Neuron (in vitro differentiated cells): ENCODE measurements at regions not wholly inside any gene's neighbourhood (a gene's known extent, or its start where the extent isn't known, plus 50 kb on each side); places are given as distances from the start of the nearest gene placed in this dataset.
"Not testable (repeated sequence)": the region's sequence is repeated elsewhere in the genome, so short reads cannot be mapped to it uniquely, and the experiment has no call there.

Experiments used
- H2AFZ ChIP-seq: one replicate; pipeline ENCODE4 v1.6.1; 2013; ENCODE audit warnings: low read depth, mild to moderate bottlenecking, inconsistent platforms, low read length, moderate library complexity
- H3K27me3 ChIP-seq: one replicate; pipeline ENCODE4 v1.6.1; 2013; ENCODE audit warnings: low read length; ENCODE audit not compliant: insufficient read depth
- H3K36me3 ChIP-seq: one replicate; pipeline ENCODE4 v1.6.1; 2013; ENCODE audit warnings: low read length; ENCODE audit not compliant: insufficient read depth
- H3K4me1 ChIP-seq: one replicate; pipeline ENCODE4 v1.6.1; 2013; ENCODE audit warnings: low read length; ENCODE audit not compliant: insufficient read depth
- H3K4me3 ChIP-seq: 2 replicates; pipeline ENCODE4 v1.5.1; 2013; ENCODE audit warnings: mild to moderate bottlenecking, low read length, moderate library complexity
- H3K9me3 ChIP-seq: one replicate; pipeline ENCODE4 v1.6.1; 2013; ENCODE audit warnings: low read length

DNA sequence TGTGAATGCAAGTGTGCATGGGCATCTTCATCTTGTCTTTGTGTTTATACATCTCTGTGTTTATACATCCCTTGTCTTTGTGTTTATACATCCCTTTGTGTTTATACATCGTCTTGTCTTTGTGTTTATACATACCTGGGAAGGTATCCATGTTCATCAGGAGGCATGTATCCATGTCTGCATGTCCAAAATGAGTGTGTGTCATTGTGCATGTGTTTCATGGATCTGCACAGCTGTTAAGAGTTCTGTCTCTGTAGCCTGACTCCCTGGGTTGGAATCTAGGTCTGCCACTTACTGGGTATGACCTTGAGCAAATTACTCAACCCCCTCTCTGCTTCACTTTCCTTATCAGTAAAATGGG lies 50.1 kb upstream of the SIRPA start:
- Histone ChIP-seq H3K27me3 (peaks cover 27% of the 10 kb centered on the region), H3K4me1 (no peaks in the 10 kb centered on the region), H3K9me3 (peaks cover 2% of the 10 kb centered on the region), H2AFZ (no peak overlapping the region), H3K36me3 (no peaks in the 10 kb centered on the region), H3K4me3 (no peak overlapping the region)

DNA sequence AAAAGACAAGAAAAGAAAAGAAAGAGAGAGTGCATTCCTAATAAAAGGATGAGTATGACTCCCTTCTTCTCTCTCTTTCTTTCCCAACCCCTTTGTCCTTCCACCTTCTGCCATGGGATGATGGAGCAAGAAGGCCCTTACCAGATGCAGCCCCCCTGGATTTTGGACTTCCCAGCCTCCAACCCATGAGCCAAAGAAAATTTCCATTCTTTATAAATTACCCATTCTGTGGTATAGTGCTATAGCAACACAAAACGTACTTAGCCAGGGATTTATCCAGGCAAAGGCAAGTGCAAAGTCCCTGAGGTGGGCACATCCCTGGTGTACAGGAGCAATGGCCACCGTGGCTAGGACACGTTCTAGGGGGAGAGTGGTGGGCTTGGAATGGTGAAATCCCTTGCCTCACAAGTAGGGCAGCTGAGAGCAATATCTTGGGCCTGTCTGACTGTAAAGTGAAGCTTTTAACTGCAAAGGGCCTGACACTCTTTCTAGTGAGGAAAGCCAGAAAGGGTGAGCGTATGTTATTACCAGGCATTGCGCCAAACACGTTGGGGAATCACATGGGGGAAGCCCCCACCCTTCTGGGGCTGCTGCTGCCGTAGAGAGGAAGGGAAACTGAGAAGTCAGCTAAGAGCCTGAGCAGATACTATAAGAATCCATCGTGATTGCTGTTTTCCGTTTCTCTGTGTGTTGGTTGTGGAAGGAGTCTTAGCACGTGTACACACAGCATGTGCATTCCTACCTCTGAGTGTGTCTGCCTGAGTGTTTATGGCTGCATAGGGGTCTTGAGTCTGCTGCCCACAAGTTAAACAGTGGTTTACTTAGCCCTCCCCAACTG lies 50.7 kb upstream of the SIRPA start:
- Histone ChIP-seq H3K36me3 (no peaks in the 10 kb centered on the region), H3K4me3 (no peak overlapping the region), H3K27me3 (peaks cover 27% of the 10 kb centered on the region), H2AFZ (no peak overlapping the region), H3K4me1 (no peaks in the 10 kb centered on the region), H3K9me3 (peaks cover 2% of the 10 kb centered on the region)

DNA sequence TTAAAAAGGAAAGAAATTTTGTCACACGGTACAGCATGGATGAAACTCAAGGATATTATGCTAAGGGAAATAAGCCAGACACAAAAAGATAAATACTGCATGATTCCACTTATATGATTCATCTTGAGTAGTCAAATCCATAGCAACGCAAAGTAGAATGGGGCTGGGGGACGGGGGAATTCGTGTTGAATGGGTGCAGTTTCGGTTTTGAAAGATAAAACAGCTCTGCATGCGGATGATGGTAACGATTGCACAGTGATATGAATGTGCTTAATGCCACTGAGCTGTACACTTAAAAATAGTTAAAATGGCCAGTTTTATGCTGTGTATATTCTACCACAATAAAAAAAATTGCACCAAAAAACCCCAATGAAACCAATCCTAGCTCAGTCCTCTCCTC lies 52.9 kb upstream of the SIRPA start:
- H3K4me1 ChIP-seq: peaks cover 12% of the 10 kb centered on the region
- H3K36me3 ChIP-seq: no peaks in the 10 kb centered on the region

DNA sequence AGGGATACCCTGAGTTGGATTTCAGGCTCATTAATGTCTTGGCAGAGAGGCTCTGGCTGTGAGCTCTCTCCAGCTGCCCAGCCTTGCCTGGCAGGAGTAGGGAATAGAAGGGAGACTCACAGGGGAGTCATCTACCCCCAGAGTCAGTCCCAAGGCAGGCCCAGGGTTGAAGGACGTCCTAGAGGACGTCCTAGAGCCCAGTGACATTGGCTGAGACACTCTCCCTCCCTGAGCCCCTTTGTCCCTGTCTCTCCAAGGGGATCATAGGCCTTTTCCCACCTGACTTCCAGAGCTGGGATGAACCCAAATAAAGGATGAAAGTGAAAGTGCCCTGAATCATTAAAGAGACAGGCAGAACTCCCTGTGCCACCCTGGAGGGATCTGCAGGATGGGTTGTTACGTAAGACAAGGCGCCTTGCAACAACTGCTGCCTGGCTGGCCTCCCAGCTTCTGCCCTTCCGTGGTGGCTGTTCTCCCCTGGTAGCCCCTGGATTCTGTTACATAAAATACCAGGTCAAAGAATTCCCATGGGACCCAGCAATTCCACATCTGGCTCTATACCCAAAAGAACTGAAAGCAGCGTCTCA lies 53.6 kb upstream of the SIRPA start:
- Histone ChIP-seq H3K36me3 (no peaks in the 10 kb centered on the region), H3K9me3 (peaks cover 2% of the 10 kb centered on the region), H3K27me3 (peaks cover 34% of the 10 kb centered on the region), H3K4me1 (peaks cover 12% of the 10 kb centered on the region), H2AFZ (no peak overlapping the region), H3K4me3 (no peak overlapping the region)

More for the DNA sequence above, 52.9 kb upstream of the SIRPA start:
- Histone ChIP-seq H2AFZ (no peak overlapping the region), H3K27me3 (peaks cover 31% of the 10 kb centered on the region), H3K9me3 (peaks cover 2% of the 10 kb centered on the region), H3K4me3 (no peak overlapping the region)

DNA sequence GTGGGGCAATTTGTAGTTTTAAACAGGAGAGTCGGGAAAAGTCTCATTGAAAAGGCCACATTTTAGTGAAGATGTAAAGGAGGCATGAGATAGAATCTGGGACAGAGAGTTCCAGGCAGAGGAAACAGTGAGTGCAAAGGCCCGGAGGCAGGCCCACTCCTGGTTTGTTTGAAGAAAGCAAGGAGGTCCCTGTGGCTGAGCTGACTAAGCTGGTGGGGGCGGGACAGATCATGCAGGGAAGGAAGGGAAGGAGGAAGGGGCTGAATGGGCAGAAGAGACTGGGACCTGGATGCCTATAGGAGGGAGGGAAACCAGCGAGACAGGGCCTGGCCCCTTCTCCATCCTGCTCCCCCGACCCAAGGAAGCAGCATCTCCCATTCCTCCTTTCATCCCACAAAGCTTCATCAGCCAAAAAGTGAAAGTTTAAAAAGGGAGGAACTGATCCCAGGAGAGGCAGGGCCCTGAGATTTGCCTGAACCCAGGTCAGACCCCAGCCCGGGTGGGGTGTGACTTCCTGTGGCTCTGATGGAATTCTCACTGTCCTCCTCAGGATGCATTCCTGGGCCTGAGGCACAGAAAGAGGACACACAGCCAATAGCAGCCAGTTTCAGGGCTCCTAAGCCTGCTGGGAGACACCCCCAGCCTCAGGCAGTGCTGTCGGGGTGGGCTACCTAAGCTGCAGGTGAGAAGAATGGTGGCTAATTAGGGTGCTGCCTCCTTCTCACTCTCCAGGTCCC lies 54.2 kb upstream of the SIRPA start:
- H3K4me1 ChIP-seq: peaks cover 12% of the 10 kb centered on the region
- H3K9me3 ChIP-seq: peaks cover 2% of the 10 kb centered on the region
- no peak overlapping the region for H2AFZ ChIP-seq
- H3K36me3 ChIP-seq: no peaks in the 10 kb centered on the region
- no peak overlapping the region for H3K4me3 ChIP-seq
- H3K27me3 ChIP-seq: peaks cover 40% of the 10 kb centered on the region

DNA sequence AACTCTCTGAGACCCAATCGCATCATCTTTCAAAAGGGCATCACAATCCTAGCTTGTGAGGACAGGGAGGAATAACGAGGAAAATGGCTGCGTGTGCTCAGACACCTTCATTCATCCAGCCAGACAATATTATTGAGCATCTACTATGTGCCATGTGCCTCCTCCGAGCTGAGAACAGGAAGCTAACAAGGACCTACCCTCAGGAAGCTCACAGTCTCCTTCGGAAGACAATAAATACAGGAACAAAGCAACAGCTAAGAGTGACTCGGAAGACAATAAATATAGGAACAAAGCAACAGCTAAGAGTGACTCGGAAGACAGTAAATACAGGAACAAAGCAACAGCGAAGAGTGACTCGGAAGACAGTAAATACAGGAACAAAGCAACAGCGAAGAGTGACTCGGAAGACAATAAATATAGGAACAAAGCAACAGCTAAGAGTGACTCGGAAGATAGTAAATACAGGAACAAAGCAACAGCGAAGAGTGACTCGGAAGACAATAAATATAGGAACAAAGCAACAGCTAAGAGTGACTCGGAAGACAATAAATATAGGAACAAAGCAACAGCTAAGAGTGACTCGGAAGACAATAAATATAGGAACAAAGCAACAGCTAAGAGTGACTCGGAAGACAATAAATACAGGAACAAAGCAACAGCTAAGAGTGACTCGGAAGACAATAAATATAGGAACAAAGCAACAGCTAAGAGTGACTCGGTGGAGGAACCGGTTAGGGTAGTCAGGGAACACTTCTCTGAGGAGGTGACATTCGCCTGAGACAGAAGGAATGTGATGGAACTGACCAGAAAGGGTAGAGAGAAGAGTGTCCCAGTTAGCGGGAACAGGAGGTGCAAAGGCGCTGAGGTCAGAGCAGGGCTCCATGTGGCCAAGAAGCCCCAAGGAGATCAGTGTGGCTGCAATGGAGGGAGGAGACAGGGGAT lies 55.6 kb upstream of the SIRPA start:
- H3K4me3 ChIP-seq, H3K9me3 ChIP-seq, H3K36me3 ChIP-seq, H2AFZ ChIP-seq: not testable (repeated sequence)
- Histone ChIP-seq H3K4me1 (peaks cover 12% of the 10 kb centered on the region), H3K27me3 (peaks cover 47% of the 10 kb centered on the region)

DNA sequence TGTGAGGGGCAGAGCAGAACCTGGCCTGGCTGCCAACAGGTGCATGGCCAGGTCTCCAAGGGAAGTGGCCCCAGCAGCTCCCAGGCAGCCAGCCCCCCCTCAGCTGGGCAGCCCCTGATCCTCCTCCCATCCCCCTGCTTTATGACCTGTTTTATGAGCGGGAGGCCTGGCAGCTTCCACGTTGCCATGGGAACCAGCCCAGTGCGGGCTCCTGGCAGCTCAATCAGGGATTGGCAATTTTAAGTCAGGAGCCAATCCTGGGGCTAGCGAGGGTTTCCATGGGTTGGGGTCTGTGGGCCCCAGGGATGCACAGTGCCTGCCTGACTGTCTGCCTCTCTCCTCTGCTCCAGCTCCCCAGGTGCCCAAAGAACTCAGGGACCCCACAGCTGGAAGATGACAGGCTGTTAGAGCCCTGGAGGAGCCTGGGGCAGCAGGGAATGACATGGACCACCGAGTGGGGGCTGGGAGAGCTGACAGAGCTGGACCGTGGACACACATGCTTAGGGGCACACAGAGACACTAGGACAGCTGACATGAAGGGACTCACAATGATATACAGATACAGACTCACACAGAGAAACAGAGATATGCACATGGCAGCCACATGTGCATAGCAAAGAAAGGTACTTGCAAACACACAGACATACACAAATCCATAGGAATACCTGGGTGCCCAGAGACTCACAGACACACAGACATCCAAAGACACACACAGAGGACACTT lies 56.5 kb upstream of the SIRPA start:
- peaks cover 2% of the 10 kb centered on the region for H3K9me3 ChIP-seq
- H3K36me3 ChIP-seq: no peaks in the 10 kb centered on the region
- peaks cover 12% of the 10 kb centered on the region for H3K4me1 ChIP-seq
- H3K4me3 ChIP-seq: no peak overlapping the region
- peaks cover 55% of the 10 kb centered on the region for H3K27me3 ChIP-seq
- no peak overlapping the region for H2AFZ ChIP-seq

DNA sequence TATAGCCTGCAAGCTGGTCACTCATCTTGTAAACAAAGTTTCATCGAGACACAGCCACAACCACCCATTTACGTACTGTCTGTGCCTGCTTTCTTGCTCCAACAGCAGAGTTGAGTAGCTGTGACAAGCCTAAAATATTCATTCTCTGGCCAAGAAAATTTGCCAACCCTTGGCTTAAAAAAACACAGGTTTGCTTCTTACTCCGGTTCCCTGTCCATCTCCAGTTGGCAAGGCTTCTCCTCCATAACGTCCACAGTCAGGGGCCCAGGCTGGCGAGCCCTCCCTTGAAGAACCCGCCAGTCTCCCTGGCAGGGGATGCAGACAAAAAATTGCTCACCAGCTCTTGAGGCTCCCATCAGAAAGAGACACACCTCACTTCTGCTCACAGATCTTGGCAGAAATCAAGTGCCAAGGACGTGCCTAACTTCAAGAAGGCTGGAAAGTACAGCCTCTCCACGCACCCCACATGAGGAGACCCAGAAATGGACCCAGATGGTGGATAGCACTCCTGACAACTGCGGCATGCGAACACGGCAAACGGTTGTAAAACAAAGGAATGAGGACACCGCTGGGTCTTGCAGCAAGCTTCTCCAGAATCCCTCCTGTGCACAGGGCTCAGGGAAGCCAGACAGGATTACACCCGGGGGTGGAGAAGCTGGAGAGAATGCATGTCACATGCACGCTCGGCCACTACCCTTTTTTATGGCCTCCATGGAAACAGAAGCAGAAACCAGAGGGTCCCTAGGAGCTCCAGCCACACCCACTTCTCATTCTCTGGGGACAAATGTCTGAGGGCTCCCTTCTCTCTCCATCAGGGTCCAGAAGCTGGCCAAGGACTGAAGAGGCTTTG lies 59.8 kb upstream of the SIRPA start:
- Histone ChIP-seq H3K4me3 (no peak overlapping the region), H2AFZ (no peak overlapping the region), H3K4me1 (peaks cover 12% of the 10 kb centered on the region), H3K9me3 (peaks cover 2% of the 10 kb centered on the region), H3K27me3 (peaks cover 67% of the 10 kb centered on the region), H3K36me3 (no peaks in the 10 kb centered on the region)

DNA sequence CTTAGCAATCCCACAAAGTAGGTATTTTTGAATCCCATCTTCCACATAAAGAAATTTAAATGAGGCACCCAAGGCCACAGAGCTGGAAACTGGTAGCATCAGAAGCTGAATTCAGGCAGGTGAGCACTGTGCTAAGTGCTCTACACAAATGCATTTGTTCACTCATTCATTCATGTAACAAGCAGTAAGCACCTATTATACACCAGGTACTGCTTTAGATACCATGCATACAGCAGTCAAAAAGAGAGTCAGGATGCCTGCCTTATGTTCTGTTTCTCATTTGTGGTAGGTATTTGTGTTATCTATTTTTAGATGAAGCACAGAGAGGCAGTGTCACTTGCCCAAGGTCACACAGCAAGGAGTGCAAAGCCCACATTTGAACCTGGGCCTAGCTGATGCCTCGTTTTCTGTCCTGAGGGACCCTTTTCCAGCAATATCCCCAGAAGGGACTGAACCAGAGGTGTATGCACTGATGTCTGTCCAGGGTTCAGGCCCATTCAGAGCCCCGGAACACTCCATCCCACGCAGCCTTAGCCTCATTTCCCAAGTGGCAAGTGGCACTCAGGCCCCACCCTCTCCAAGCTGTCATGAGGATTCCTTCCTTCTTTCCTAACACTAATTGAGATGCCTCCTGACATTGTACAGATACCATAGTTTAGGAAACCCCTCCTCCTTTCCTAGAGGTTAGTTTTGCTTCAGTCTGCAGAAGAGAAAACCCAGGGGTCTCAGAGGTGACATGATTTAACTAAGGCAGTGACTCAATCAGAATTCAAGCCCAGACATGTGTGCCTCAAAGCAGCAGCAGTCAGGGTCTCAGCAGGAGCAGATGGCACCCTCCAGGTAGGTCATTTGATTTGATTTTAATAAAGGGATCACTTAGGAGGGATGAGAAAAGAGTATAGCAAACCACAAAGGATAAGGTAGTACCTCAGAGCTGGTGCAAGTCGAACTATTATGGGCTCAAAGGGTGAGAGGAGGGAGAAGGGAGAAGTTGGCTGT lies 61.2 kb upstream of the SIRPA start:
- Histone ChIP-seq H3K9me3 (no peaks in the 10 kb centered on the region), H3K4me3 (no peak overlapping the region), H2AFZ (no peak overlapping the region), H3K27me3 (peaks cover 67% of the 10 kb centered on the region), H3K4me1 (peaks cover 11% of the 10 kb centered on the region), H3K36me3 (no peaks in the 10 kb centered on the region)

DNA sequence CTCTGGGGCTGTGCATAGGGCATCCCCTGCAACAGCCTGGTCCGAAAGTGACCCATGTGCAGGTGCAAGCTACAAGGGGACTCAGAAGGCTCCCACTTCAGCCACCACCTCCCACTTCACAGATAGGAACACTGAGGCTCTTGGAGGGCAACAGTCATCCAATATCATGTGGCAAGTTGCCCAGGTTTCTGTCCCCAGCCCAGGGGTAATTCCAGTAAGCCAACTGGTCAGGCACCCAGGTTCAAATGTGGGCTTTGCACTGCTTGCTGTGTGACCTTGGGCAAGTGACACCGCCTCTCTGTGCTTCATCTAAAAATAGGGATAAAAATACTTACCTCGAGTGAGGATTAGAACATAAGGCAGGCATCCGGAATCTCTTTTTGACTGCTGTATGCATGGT lies 62.0 kb upstream of the SIRPA start:
- Histone ChIP-seq H3K36me3 (no peaks in the 10 kb centered on the region), H2AFZ (no peak overlapping the region), H3K4me3 (no peak overlapping the region), H3K27me3 (peaks cover 67% of the 10 kb centered on the region), H3K9me3 (no peaks in the 10 kb centered on the region), H3K4me1 (peaks cover 2% of the 10 kb centered on the region)

DNA sequence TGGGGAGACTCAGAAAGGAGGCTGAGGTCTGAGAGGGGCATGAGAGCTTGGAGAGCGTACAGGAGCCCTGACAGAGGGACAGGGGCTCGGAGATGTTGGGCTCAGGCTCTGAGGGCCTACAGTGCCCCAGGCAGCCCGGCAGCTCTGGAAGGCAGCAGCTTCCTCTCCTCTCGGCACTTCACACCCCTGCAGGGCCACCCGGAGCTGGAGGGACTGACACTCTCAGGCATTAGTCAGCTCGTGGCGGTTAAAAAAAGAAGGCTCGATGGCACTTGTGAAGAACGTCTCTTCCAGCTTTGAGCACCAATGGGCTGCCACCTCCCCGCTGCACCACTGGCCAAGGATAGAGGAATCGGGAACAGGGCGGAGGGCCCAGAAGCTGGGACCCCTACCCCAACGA lies 62.6 kb upstream of the SIRPA start:
- Histone ChIP-seq H3K4me1 (no peaks in the 10 kb centered on the region), H2AFZ (no peak overlapping the region), H3K9me3 (no peaks in the 10 kb centered on the region), H3K36me3 (no peaks in the 10 kb centered on the region), H3K4me3 (no peak overlapping the region), H3K27me3 (peaks cover 67% of the 10 kb centered on the region)
